H1 (cell line): ENCODE measurements at regions not wholly inside any gene's neighbourhood (a gene's known extent, or its start where the extent isn't known, plus 50 kb on each side); places are given as distances from the start of the nearest gene placed in this dataset.

Source experiments
- CTCF ChIA-PET: fragments of 300-600 bp; sonication (Branson Sonifier 250); formaldehyde crosslinking; loops from one replicate; lab custom pipeline; 2021; ENCODE audit not compliant: partially characterized antibody; lab: Charles Lee
- POLR2A ChIA-PET: fragments of 300-600 bp; sonication (Branson Sonifier 250); formaldehyde crosslinking; loops from one replicate; lab custom pipeline; 2021; ENCODE audit warnings: inconsistent platforms; ENCODE audit not compliant: partially characterized antibody; lab: Charles Lee
- DNase-seq, 2 experiments: peaks; one replicate each; pipeline versions ENCODE4 v3.0.0 to v3.0.0-alpha.2; 2010 to 2022; ENCODE audit warnings: low spot score in 2 of 2, low read depth in 1 of 2, mixed read lengths in 1 of 2
- FAIRE-seq: peaks from 2 replicates; lab custom pipeline; 2011; peaks lifted over from hg19 to GRCh38; lab: Jason Lieb, UNC
- H2AFZ ChIP-seq: 2 replicates; pipeline ENCODE4 v1.8.1; 2012; ENCODE audit warnings: low read length, inconsistent platforms
- H2AK5ac ChIP-seq: 2 replicates; pipeline ENCODE4 v1.6.1; 2013; ENCODE audit warnings: low read depth, low read length
- H2BK120ac ChIP-seq: replicated peaks from 2 replicates; pipeline ENCODE3; 2013; ENCODE audit warnings: low read depth, low read length, inconsistent platforms
- H2BK12ac ChIP-seq: 2 replicates; pipeline ENCODE4 v1.6.1; 2013; ENCODE audit warnings: low read depth, low read length
- H2BK15ac ChIP-seq: 2 replicates; pipeline ENCODE4 v1.6.1; 2013; ENCODE audit warnings: low read length
- H2BK20ac ChIP-seq: 2 replicates; pipeline ENCODE4 v1.6.1; 2013; ENCODE audit warnings: low read length
- H2BK5ac ChIP-seq: 2 replicates; pipeline ENCODE4 v1.6.1; 2013; ENCODE audit warnings: low read depth, low read length
- H3K14ac ChIP-seq: 2 replicates; pipeline ENCODE4 v1.6.1; 2013; ENCODE audit warnings: inconsistent platforms; ENCODE audit not compliant: insufficient read length
- H3K18ac ChIP-seq: 2 replicates; pipeline ENCODE4 v1.6.1; 2013; ENCODE audit warnings: low read length; ENCODE audit errors: extremely low read depth
- H3K23ac ChIP-seq: 2 replicates; pipeline ENCODE4 v1.6.1; 2013; ENCODE audit warnings: inconsistent platforms; ENCODE audit not compliant: insufficient read length
- H3K23me2 ChIP-seq: 2 replicates; pipeline ENCODE4 v1.6.1; 2013; ENCODE audit warnings: low read depth, low read length
- H3K27ac ChIP-seq: 2 replicates; pipeline ENCODE4 v1.6.1; 2011; ENCODE audit warnings: low read depth, low read length, inconsistent platforms
- H3K27me3 ChIP-seq, 4 experiments: replicated peaks in 1 of 4; 1 replicate in 1 of 4; 2 replicates in 3 of 4; pipeline versions ENCODE4 v1.6.1 to v1.8.1; 2011 to 2013; ENCODE audit warnings: low read length in 3 of 4, mild to moderate bottlenecking in 3 of 4, inconsistent platforms in 2 of 4, mixed read lengths in 2 of 4, moderate library complexity in 1 of 4; ENCODE audit not compliant: control insufficient read depth in 3 of 4, insufficient read depth in 3 of 4; ENCODE audit errors: extremely low read depth in 1 of 4
- H3K36me3 ChIP-seq, 4 experiments: 2 replicates each; pipeline versions ENCODE4 v1.6.1 to v1.8.1; 2011 to 2013; ENCODE audit warnings: mild to moderate bottlenecking in 4 of 4, low read length in 3 of 4, moderate library complexity in 2 of 4, control low read depth in 1 of 4, inconsistent platforms in 1 of 4; ENCODE audit not compliant: insufficient read depth in 4 of 4, control insufficient read depth in 2 of 4
- H3K4ac ChIP-seq: replicated peaks from 2 replicates; pipeline ENCODE3; 2013; ENCODE audit warnings: low read length, low read depth, mixed read lengths, inconsistent platforms; ENCODE audit not compliant: insufficient read length
- H3K4me1 ChIP-seq, 4 experiments: replicated peaks in 1 of 4; 1 replicate in 1 of 4; 2 replicates in 3 of 4; pipeline versions ENCODE4 v1.6.1 to v1.8.1; 2011 to 2013; ENCODE audit warnings: low read length in 3 of 4, inconsistent platforms in 2 of 4, mixed read lengths in 1 of 4; ENCODE audit not compliant: insufficient read depth in 4 of 4, control insufficient read depth in 3 of 4
- H3K4me2 ChIP-seq, 2 experiments: 2 replicates each; pipeline versions ENCODE4 v1.6.1 to v1.8.1; 2011 to 2013; ENCODE audit warnings: low read depth in 2 of 2, low read length in 2 of 2, control low read depth in 1 of 2, inconsistent platforms in 1 of 2, mild to moderate bottlenecking in 1 of 2; ENCODE audit not compliant: insufficient read depth in 1 of 2
- H3K4me3 ChIP-seq, 4 experiments: fragments of 200-600, 300-600 bp in 1 of 4; sonication (generic), shearing (Covaris generic), sonication (Bioruptor Twin) in 1 of 4; 2 replicates each; pipeline versions ENCODE4 v1.5.1 to v1.8.1; 2011 to 2016; ENCODE audit warnings: low read length in 4 of 4, low read depth in 3 of 4, control low read depth in 2 of 4, inconsistent platforms in 2 of 4, mild to moderate bottlenecking in 2 of 4, mixed read lengths in 1 of 4, moderate library complexity in 1 of 4; ENCODE audit not compliant: insufficient read depth in 2 of 4; ENCODE audit errors: extremely low read depth in 1 of 4
- H3K56ac ChIP-seq: replicated peaks from 2 replicates; pipeline ENCODE3; 2013; ENCODE audit warnings: low read depth, mild to moderate bottlenecking, mixed read lengths, low read length, inconsistent platforms; ENCODE audit not compliant: insufficient read length
- H3K79me1 ChIP-seq: 2 replicates; pipeline ENCODE4 v1.6.1; 2013; ENCODE audit warnings: low read depth, low read length, control low read depth
- H3K79me2 ChIP-seq, 2 experiments: 2 replicates each; pipeline versions ENCODE4 v1.6.1 to v1.8.1; 2012 to 2013; ENCODE audit warnings: low read length in 2 of 2, mild to moderate bottlenecking in 2 of 2, inconsistent platforms in 1 of 2; ENCODE audit not compliant: insufficient read depth in 2 of 2, control insufficient read depth in 1 of 2
- H3K9ac ChIP-seq, 4 experiments: replicated peaks in 1 of 4; 1 replicate in 1 of 4; 2 replicates in 3 of 4; pipeline versions ENCODE4 v1.6.1 to v1.8.1; 2011 to 2013; ENCODE audit warnings: low read depth in 3 of 4, low read length in 3 of 4, control low read depth in 2 of 4, mild to moderate bottlenecking in 2 of 4, moderate library complexity in 2 of 4, inconsistent platforms in 1 of 4; ENCODE audit errors: extremely low read depth in 1 of 4
- H3K9me3 ChIP-seq, 2 experiments: 2 replicates each; pipeline versions ENCODE4 v1.6.1 to v1.8.1; 2012 to 2013; ENCODE audit warnings: mild to moderate bottlenecking in 2 of 2, moderate library complexity in 2 of 2, control low read depth in 1 of 2, inconsistent platforms in 1 of 2, low read depth in 1 of 2, low read length in 1 of 2, mixed read lengths in 1 of 2; ENCODE audit not compliant: insufficient read depth in 2 of 2
- H4K20me1 ChIP-seq, 2 experiments: replicated peaks in 1 of 2; 2 replicates each; pipeline versions ENCODE3 to v1.8.1; 2011 to 2013; ENCODE audit warnings: inconsistent platforms in 2 of 2, low read length in 2 of 2, mild to moderate bottlenecking in 1 of 2; ENCODE audit not compliant: insufficient read depth in 2 of 2, control insufficient read depth in 1 of 2
- H4K5ac ChIP-seq: 2 replicates; pipeline ENCODE4 v1.6.1; 2013; ENCODE audit warnings: low read length, low read depth, mixed read lengths, inconsistent platforms; ENCODE audit not compliant: insufficient read length
- H4K8ac ChIP-seq: 2 replicates; pipeline ENCODE4 v1.8.0; 2013; ENCODE audit warnings: mild to moderate bottlenecking, moderate library complexity, low read length, inconsistent platforms; ENCODE audit not compliant: insufficient read depth; ENCODE audit errors: extremely low read depth
- H4K91ac ChIP-seq: replicated peaks from 2 replicates; pipeline ENCODE3; 2013; ENCODE audit warnings: low read length, mixed read lengths, inconsistent platforms; ENCODE audit not compliant: insufficient read length
- ATF2 ChIP-seq: IDR thresholded peaks from 2 replicates; pipeline ENCODE4 v1.6.1; 2012; ENCODE audit warnings: low read length, inconsistent platforms
- BACH1 ChIP-seq: IDR thresholded peaks from 2 replicates; pipeline ENCODE4 v1.6.1; 2012; ENCODE audit warnings: low read length, improper control_type of control experiment
- BCL11A ChIP-seq, 2 experiments: IDR thresholded peaks; one replicate each; pipeline ENCODE4 v1.6.1; 2011; ENCODE audit warnings: low read depth in 2 of 2, low read length in 2 of 2, mild to moderate bottlenecking in 2 of 2
- BRCA1 ChIP-seq: IDR thresholded peaks from 2 replicates; pipeline ENCODE4 v1.6.1; 2012; ENCODE audit warnings: low read depth, low read length, improper control_type of control experiment
- EGR1 ChIP-seq: IDR thresholded peaks from 2 replicates; pipeline ENCODE4 v1.6.1; 2011; ENCODE audit warnings: low read depth, low read length, borderline replicate concordance
- JUN ChIP-seq: IDR thresholded peaks from 2 replicates; pipeline ENCODE4 v1.6.1; 2011; ENCODE audit warnings: low read depth, mild to moderate bottlenecking, improper control_type of control experiment, low read length
- JUND ChIP-seq: IDR thresholded peaks from 2 replicates; pipeline ENCODE4 v1.6.1; 2011; ENCODE audit warnings: mild to moderate bottlenecking, improper control_type of control experiment, low read length
- KDM1A ChIP-seq: fragments of 200-600, 300-600 bp; sonication (generic); IDR thresholded peaks from 2 replicates; pipeline ENCODE4 v1.7.1; 2016; ENCODE audit warnings: mild to moderate bottlenecking, low read length, borderline replicate concordance
- NRF1 ChIP-seq: IDR thresholded peaks from 2 replicates; pipeline ENCODE4 v1.6.1; 2011; ENCODE audit warnings: mild to moderate bottlenecking, low read depth, low read length, improper control_type of control experiment
- POU5F1 ChIP-seq: IDR thresholded peaks from 2 replicates; pipeline ENCODE4 v1.6.1; 2011; ENCODE audit warnings: low read depth, mild to moderate bottlenecking, low read length, moderate library complexity
- SP2 ChIP-seq: IDR thresholded peaks from 2 replicates; pipeline ENCODE4 v1.6.1; 2012; ENCODE audit warnings: mild to moderate bottlenecking, low read length, inconsistent platforms
- SP4 ChIP-seq: IDR thresholded peaks from 2 replicates; pipeline ENCODE4 v1.6.1; 2012; ENCODE audit warnings: low read length, inconsistent platforms
- SUZ12 ChIP-seq: fragments of 200-600 bp; sonication (generic); IDR thresholded peaks from 2 replicates; pipeline ENCODE4 v1.6.1; 2012; ENCODE audit warnings: mild to moderate bottlenecking, inconsistent platforms, low read length, moderate library complexity, mixed read lengths

GRCh38 chr5:24026288-24026687 lies 518.9 kb downstream of the PRDM9 start:
- Histone ChIP-seq H3K18ac (no peak overlapping the region), H3K27me3 (no peaks in the 10 kb centered on the region), H3K4me3 (no peak overlapping the region), H3K4ac (no peak overlapping the region), H3K14ac (no peak overlapping the region), H3K9me3 (no peaks in the 10 kb centered on the region), H3K56ac (no peak overlapping the region), H2AK5ac (no peak overlapping the region), H4K5ac (no peak overlapping the region), H3K23me2 (no peaks in the 10 kb centered on the region), H3K4me2 (no peak overlapping the region), H2BK15ac (no peak overlapping the region), H2BK120ac (no peak overlapping the region), H4K91ac (no peak overlapping the region), H3K27ac (no peak overlapping the region), H2BK20ac (no peak overlapping the region), H3K79me2 (no peaks in the 10 kb centered on the region), H2BK12ac (no peak overlapping the region), H3K79me1 (no peaks in the 10 kb centered on the region), H3K23ac (no peak overlapping the region), H2BK5ac (no peak overlapping the region), H3K9ac (no peak overlapping the region), H2AFZ (no peak overlapping the region), H3K36me3 (no peaks in the 10 kb centered on the region), H4K20me1 (no peaks in the 10 kb centered on the region), H3K4me1 (no peaks in the 10 kb centered on the region), H4K8ac (no peak overlapping the region)
- DNase-seq (no peak), FAIRE-seq (no peak)
- ChIA-PET CTCF (interaction anchor here (0.6 kb wide), 1 partner anchor 475 kb away, joined by 3 read pairs; no protein-coding TSS in a partner anchor), POLR2A (interaction anchor here (0.6 kb wide), 1 partner anchor 8 kb away, joined by 3 read pairs; no protein-coding TSS in a partner anchor)
- no peak for TF ChIP-seq SP4
- TF ChIP-seq ATF2, result no peak
- no peak for TF ChIP-seq NRF1
- TF ChIP-seq SUZ12, result no peak
- TF ChIP-seq BACH1, result no peak
- TF ChIP-seq KDM1A, result no peak
- no peak for TF ChIP-seq BCL11A (IDR thresholded peaks at IDR 0.05; ENCODE audit: low read depth in 2 of 2, low read length in 2 of 2)
- no peak for TF ChIP-seq POU5F1
- TF ChIP-seq SP2, result no peak
- TF ChIP-seq EGR1, result no peak
- no peak for TF ChIP-seq BRCA1
- TF ChIP-seq JUN, result no peak
- no peak for TF ChIP-seq JUND
